Subcutaneous abdominal adipose tissue (tissue), 5 donors: ENCODE measurements at regions not wholly inside any gene's neighbourhood (a gene's known extent, or its start where the extent isn't known, plus 50 kb on each side); places are given as distances from the start of the nearest gene placed in this dataset.

Source experiments
- H3K27ac ChIP-seq: one replicate; pipeline ENCODE4 v1.7.0; 2013; ENCODE audit warnings: low read depth, mild to moderate bottlenecking, inconsistent platforms, low read length, moderate library complexity
- H3K27me3 ChIP-seq, 5 donors: one replicate each; pipeline ENCODE4 v1.7.0; 2013; ENCODE audit warnings: low read length in 5 of 5, inconsistent platforms in 1 of 5; ENCODE audit not compliant: control insufficient read depth in 5 of 5, insufficient read depth in 4 of 5
- H3K36me3 ChIP-seq, 5 donors: one replicate each; pipeline ENCODE4 v1.7.0; 2013; ENCODE audit warnings: low read length in 5 of 5; ENCODE audit not compliant: control insufficient read depth in 5 of 5, insufficient read depth in 5 of 5
- H3K4me1 ChIP-seq, 5 donors: one replicate each; pipeline ENCODE4 v1.7.0; 2013; ENCODE audit warnings: low read length in 5 of 5, mild to moderate bottlenecking in 3 of 5, moderate library complexity in 1 of 5; ENCODE audit not compliant: control insufficient read depth in 5 of 5, insufficient read depth in 5 of 5
- H3K4me3 ChIP-seq, 5 donors: one replicate each; pipeline ENCODE4 v1.7.0; 2013; ENCODE audit warnings: low read length in 5 of 5, low read depth in 1 of 5
- H3K9ac ChIP-seq, 5 donors: one replicate each; pipeline ENCODE4 v1.7.0; 2013; ENCODE audit warnings: low read length in 5 of 5, mild to moderate bottlenecking in 4 of 5, moderate library complexity in 3 of 5
- H3K9me3 ChIP-seq, 5 donors: one replicate each; pipeline ENCODE4 v1.7.0; 2013; ENCODE audit warnings: low read length in 5 of 5; ENCODE audit not compliant: control insufficient read depth in 5 of 5
- donor health status: healthy.
- donor health status: healthy.
- donor health status: healthy.
- donor health status: healthy.
- donor health status: healthy.

- Histone ChIP-seq H3K9ac (no peak overlapping the region), H3K27me3 (no peaks in the 10 kb centered on the region), H3K36me3 (no peaks in the 10 kb centered on the region), H3K4me3 (no peak overlapping the region), H3K9me3 (no peaks in the 10 kb centered on the region), H3K27ac (no peak overlapping the region), H3K4me1 (peaks cover 18 to 58% (median 42%) of the 10 kb centered on the region in 5 donors)
Observed at GRCh38 chr2:55114082-55114481, 63.8 kb upstream of the RTN4 start.

GRCh38 chr2:55112229-55113031 lies 62.2 kb upstream of the RTN4 start:
- H3K4me1 ChIP-seq, result peaks cover 18 to 58% (median 39%) of the 10 kb centered on the region in 5 donors
- no peaks in the 10 kb centered on the region for H3K9me3 ChIP-seq
- H3K36me3 ChIP-seq, result no peaks in the 10 kb centered on the region
- H3K27me3 ChIP-seq, result no peaks in the 10 kb centered on the region
- H3K9ac ChIP-seq, result peak overlapping the region; percentile 44 to 89 (median 64)
- H3K27ac ChIP-seq, result peak overlapping the region; percentile 97
- peak overlapping the region; percentile 13 to 59 (median 29) for H3K4me3 ChIP-seq

- no peaks in the 10 kb centered on the region for H3K9me3 ChIP-seq
- H3K9ac ChIP-seq, result peak overlapping the region; percentile 67 to 89 (median 79)
- no peaks in the 10 kb centered on the region for H3K27me3 ChIP-seq
- H3K4me1 ChIP-seq, result peaks cover 18 to 60% (median 39%) of the 10 kb centered on the region in 5 donors
- H3K27ac ChIP-seq, result peak overlapping the region; percentile 97
- no peaks in the 10 kb centered on the region for H3K36me3 ChIP-seq
- peak overlapping the region; percentile 13 to 59 (median 29) for H3K4me3 ChIP-seq
Observed at GRCh38 chr2:55111570-55112228, 61.4 kb upstream of the RTN4 start.

- H3K9me3 ChIP-seq, result no peaks in the 10 kb centered on the region
- peaks cover 18 to 60% (median 39%) of the 10 kb centered on the region in 5 donors for H3K4me1 ChIP-seq
- peak overlapping the region; percentile 97 for H3K27ac ChIP-seq
- H3K36me3 ChIP-seq, result no peaks in the 10 kb centered on the region
- no peak overlapping the region for H3K4me3 ChIP-seq
- peak overlapping the region; percentile 43 to 80 (median 70) for H3K9ac ChIP-seq
- no peaks in the 10 kb centered on the region for H3K27me3 ChIP-seq
Observed at GRCh38 chr2:55111230-55111569, 60.9 kb upstream of the RTN4 start.

- no peak overlapping the region for H3K4me3 ChIP-seq
- H3K9me3 ChIP-seq, result no peaks in the 10 kb centered on the region
- peak overlapping the region; percentile 97 for H3K27ac ChIP-seq
- H3K9ac ChIP-seq, result peak overlapping the region in 2 of 5 donors; percentile 11 to 24
- no peaks in the 10 kb centered on the region for H3K27me3 ChIP-seq
- H3K36me3 ChIP-seq, result no peaks in the 10 kb centered on the region
- peaks cover 18 to 54% (median 39%) of the 10 kb centered on the region in 5 donors for H3K4me1 ChIP-seq
Observed at GRCh38 chr2:55109219-55109891, 59.1 kb upstream of the RTN4 start.

GRCh38 chr2:55108456-55109160 lies 58.4 kb upstream of the RTN4 start:
- peak overlapping the region; percentile 97 for H3K27ac ChIP-seq
- H3K9ac ChIP-seq, result peak overlapping the region in 1 of 5 donors; percentile 11
- no peaks in the 10 kb centered on the region for H3K9me3 ChIP-seq
- H3K27me3 ChIP-seq, result no peaks in the 10 kb centered on the region
- H3K4me1 ChIP-seq, result peaks cover 18 to 52% (median 37%) of the 10 kb centered on the region in 5 donors
- no peak overlapping the region for H3K4me3 ChIP-seq
- H3K36me3 ChIP-seq, result no peaks in the 10 kb centered on the region

GRCh38 chr2:55107436-55107835 lies 57.2 kb upstream of the RTN4 start:
- no peak overlapping the region for H3K4me3 ChIP-seq
- H3K9ac ChIP-seq, result no peak overlapping the region
- no peaks in the 10 kb centered on the region for H3K9me3 ChIP-seq
- H3K27ac ChIP-seq, result peak overlapping the region; percentile 50
- H3K27me3 ChIP-seq, result no peaks in the 10 kb centered on the region
- peaks cover 16 to 45% (median 32%) of the 10 kb centered on the region in 5 donors for H3K4me1 ChIP-seq
- H3K36me3 ChIP-seq, result no peaks in the 10 kb centered on the region

GRCh38 chr2:55106148-55106547 lies 55.9 kb upstream of the RTN4 start:
- H3K4me1 ChIP-seq, result peaks cover 9 to 43% (median 29%) of the 10 kb centered on the region in 5 donors
- H3K9ac ChIP-seq, result no peak overlapping the region
- H3K27me3 ChIP-seq, result no peaks in the 10 kb centered on the region
- H3K4me3 ChIP-seq, result no peak overlapping the region
- no peaks in the 10 kb centered on the region for H3K36me3 ChIP-seq
- H3K27ac ChIP-seq, result no peak overlapping the region
- no peaks in the 10 kb centered on the region for H3K9me3 ChIP-seq

GRCh38 chr2:55105456-55105855 lies 55.2 kb upstream of the RTN4 start:
- Histone ChIP-seq H3K9ac (no peak overlapping the region), H3K4me3 (no peak overlapping the region), H3K27me3 (no peaks in the 10 kb centered on the region), H3K4me1 (peaks cover 11 to 48% (median 32%) of the 10 kb centered on the region in 5 donors), H3K36me3 (no peaks in the 10 kb centered on the region), H3K9me3 (no peaks in the 10 kb centered on the region), H3K27ac (no peak overlapping the region)
